Nephron progenitor cell (in vitro differentiated cells): ENCODE measurements at regions not wholly inside any gene's neighbourhood (a gene's known extent, or its start where the extent isn't known, plus 50 kb on each side); places are given as distances from the start of the nearest gene placed in this dataset.

Source experiments
- DNase-seq: peaks from one replicate; pipeline ENCODE4 v3.0.0; 2021
- H3K27ac Mint-ChIP-seq: 2 replicates; pipeline ENCODE4 v1.8.0; 2021; ENCODE audit warnings: mild to moderate bottlenecking, moderate library complexity, mixed read lengths
- H3K27me3 Mint-ChIP-seq: 2 replicates; pipeline ENCODE4 v1.8.0; 2021; ENCODE audit warnings: mild to moderate bottlenecking, low read depth, mixed read lengths; ENCODE audit not compliant: poor library complexity
- H3K36me3 Mint-ChIP-seq: 2 replicates; pipeline ENCODE4 v1.8.0; 2021; ENCODE audit warnings: low read depth, mixed read lengths
- H3K4me1 Mint-ChIP-seq: 2 replicates; pipeline ENCODE4 v1.8.0; 2021; ENCODE audit warnings: mixed read lengths
- H3K4me3 Mint-ChIP-seq: 2 replicates; pipeline ENCODE4 v1.8.0; 2021; ENCODE audit warnings: mild to moderate bottlenecking, moderate library complexity, mixed read lengths
- H3K9me3 Mint-ChIP-seq: 2 replicates; pipeline ENCODE4 v1.8.0; 2021; ENCODE audit warnings: mild to moderate bottlenecking, moderate library complexity, mixed read lengths
- TF ChIP-seq, protein P1 (sequence below): fragments of 200-600 bp; sonication (generic); IDR thresholded peaks from 2 replicates; pipeline ENCODE4 v1.5.0; 2021; ENCODE audit warnings: antibody characterized with exemption

DNA sequence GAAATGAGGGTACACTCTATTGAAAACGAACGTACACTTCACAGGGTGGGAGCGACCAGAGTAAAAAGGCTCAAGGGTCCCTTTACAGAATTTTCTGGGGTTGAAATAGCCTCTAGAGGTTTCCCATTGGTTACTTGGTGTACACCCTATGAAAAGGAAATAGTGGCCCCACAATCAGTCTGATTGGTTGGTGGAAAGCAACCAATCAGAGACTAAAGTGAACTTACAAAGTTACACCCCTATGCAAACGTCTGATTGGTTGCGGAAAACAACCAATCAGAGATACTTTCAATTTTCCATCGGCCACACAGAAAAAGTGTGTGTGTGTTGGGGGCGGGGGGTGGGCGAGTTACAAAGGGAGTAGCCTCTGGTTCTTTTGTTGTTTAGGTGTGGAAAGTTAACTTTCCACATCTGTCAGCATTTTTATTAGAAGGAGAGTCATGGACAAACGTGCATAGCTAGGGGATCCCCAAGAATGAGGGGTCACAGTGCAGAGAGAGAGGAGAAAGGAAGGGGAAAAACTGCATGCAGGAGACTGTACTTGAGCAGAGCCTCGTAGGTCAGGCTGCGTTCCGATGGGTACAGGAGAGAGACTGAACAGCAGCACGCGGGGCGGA, 1152.1 kb downstream of the TBC1D22A start:
- Mint-ChIP-seq H3K4me1 (no peaks in the 10 kb centered on the region), H3K27ac (no peak overlapping the region), H3K36me3 (no peaks in the 10 kb centered on the region), H3K27me3 (peaks cover under 1% of the 10 kb centered on the region), H3K9me3 (peaks cover 67% of the 10 kb centered on the region), H3K4me3 (no peak overlapping the region)
- TF ChIP-seq, protein P1, sequence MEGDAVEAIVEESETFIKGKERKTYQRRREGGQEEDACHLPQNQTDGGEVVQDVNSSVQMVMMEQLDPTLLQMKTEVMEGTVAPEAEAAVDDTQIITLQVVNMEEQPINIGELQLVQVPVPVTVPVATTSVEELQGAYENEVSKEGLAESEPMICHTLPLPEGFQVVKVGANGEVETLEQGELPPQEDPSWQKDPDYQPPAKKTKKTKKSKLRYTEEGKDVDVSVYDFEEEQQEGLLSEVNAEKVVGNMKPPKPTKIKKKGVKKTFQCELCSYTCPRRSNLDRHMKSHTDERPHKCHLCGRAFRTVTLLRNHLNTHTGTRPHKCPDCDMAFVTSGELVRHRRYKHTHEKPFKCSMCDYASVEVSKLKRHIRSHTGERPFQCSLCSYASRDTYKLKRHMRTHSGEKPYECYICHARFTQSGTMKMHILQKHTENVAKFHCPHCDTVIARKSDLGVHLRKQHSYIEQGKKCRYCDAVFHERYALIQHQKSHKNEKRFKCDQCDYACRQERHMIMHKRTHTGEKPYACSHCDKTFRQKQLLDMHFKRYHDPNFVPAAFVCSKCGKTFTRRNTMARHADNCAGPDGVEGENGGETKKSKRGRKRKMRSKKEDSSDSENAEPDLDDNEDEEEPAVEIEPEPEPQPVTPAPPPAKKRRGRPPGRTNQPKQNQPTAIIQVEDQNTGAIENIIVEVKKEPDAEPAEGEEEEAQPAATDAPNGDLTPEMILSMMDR, result no peak
- no peak for DNase-seq

DNA sequence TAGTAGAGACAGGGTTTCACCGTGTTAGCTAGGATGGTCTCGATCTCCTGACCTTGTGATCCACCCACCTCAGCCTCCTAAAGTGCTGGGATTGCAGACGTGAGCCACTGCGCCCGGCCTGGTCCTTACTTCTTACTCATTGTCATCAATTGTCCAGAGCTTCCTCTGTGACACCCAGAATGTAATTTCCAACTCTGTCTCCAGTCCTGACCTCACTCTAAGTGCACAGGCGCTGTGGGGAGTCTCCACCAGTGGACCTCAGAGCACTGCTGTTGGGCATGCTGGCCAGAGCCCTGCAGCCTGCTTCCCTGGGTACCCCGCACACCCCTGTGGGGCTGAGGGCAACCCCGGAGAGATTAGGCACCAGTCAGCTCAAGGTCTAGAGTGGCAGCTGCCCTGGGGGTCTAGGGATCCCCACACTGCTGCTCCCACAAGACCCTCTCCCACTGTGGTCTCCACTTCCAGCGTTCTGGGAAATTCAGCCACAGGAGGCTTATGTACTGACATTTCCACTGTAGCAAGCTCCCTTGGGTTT, 1140.3 kb downstream of the TBC1D22A start:
- peaks cover 65% of the 10 kb centered on the region for H3K9me3 Mint-ChIP-seq
- H3K27ac Mint-ChIP-seq, result no peak overlapping the region
- TF ChIP-seq, protein P1, result no peak
- H3K36me3 Mint-ChIP-seq, result no peaks in the 10 kb centered on the region
- H3K4me1 Mint-ChIP-seq, result no peaks in the 10 kb centered on the region
- no peak for DNase-seq
- H3K4me3 Mint-ChIP-seq, result no peak overlapping the region
- H3K27me3 Mint-ChIP-seq, result no peaks in the 10 kb centered on the region

DNA sequence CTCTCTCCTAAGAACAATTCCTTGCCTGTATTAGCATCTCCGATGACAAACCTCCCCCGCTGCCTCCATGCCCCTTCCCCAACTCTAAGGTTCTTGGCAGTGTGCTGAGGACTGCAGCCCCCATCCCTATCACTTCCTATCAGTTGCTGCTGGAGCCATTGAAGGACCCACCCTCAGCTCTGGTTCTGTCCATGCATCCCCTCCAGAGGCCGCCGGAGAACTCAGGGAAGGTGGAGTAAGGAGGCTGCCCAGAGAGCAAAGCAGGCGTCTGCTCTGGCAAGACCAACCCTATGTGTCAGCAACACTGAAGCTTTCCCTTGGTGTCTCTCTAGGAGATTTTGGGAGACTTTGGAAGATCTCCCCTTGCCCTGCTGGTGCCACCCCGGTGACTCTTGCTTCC, 1139.5 kb downstream of the TBC1D22A start:
- H3K4me1 Mint-ChIP-seq, result no peaks in the 10 kb centered on the region
- no peak overlapping the region for H3K4me3 Mint-ChIP-seq
- H3K36me3 Mint-ChIP-seq, result no peaks in the 10 kb centered on the region
- DNase-seq, result no peak
- TF ChIP-seq, protein P1, result no peak
- peaks cover 66% of the 10 kb centered on the region for H3K9me3 Mint-ChIP-seq
- H3K27me3 Mint-ChIP-seq, result no peaks in the 10 kb centered on the region
- H3K27ac Mint-ChIP-seq, result no peak overlapping the region

DNA sequence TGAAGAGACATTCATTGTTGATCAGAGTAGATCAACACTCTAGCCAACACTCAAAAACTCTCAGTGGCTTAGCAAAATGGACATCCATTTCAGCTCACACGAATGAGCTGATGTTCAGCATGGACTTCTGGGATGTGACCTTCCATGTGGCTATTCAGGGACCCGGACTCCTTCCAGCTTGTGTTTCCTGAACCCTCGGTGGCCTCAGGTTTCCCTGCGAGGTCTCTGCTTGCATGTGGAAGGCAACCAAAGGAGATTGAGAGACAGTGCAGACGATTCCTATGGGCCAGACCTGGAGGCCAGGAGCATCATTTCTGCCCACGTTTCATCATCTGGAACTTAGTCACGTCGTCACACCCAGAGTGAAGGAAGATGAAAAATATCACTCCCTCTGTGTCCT, 1137.4 kb downstream of the TBC1D22A start:
- Mint-ChIP-seq H3K4me1 (no peaks in the 10 kb centered on the region), H3K9me3 (peaks cover 57% of the 10 kb centered on the region), H3K27ac (no peak overlapping the region), H3K27me3 (no peaks in the 10 kb centered on the region), H3K36me3 (no peaks in the 10 kb centered on the region), H3K4me3 (no peak overlapping the region)
- TF ChIP-seq, protein P1, result no peak
- DNase-seq, result no peak

DNA sequence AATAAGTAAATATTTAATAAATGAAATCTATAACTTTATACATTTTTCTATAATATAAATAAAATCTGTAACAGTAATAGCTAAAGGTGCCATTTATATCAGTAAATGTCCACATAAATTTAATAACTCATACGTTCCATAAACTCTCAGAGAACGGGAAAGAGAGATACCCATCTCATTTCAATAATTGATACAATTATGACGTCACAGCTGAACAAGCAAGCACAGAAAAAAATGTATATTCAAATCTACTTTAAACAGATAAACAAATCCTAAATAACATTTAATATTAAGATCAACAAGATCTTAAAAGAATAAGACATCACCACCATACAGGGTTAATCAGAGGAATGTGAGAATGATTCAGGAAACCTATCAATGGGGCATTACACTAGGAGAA, 1136.5 kb downstream of the TBC1D22A start:
- no peaks in the 10 kb centered on the region for H3K27me3 Mint-ChIP-seq
- no peak overlapping the region for H3K27ac Mint-ChIP-seq
- DNase-seq, result no peak
- no peaks in the 10 kb centered on the region for H3K36me3 Mint-ChIP-seq
- no peak overlapping the region for H3K4me3 Mint-ChIP-seq
- peaks cover 56% of the 10 kb centered on the region for H3K9me3 Mint-ChIP-seq
- TF ChIP-seq, protein P1, result no peak
- H3K4me1 Mint-ChIP-seq, result no peaks in the 10 kb centered on the region

DNA sequence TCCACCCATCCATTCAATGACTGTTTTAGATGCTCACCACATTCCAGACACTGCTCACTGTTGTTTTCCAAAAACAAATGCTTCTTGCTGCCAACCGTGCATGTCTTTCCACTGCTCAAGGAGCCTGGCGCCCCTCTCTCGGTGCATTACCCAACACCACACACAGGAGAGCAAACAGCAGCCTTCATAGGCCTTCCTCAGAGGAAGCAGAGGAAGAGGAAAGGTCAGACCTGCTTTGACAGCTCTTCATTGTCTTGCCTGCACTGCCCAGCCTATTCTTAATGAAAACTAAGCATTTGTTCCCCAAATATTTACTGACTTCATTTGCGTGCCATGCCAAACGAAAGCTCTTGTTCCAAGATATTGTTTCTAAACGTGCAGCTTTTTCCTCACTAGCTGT, 1129.2 kb downstream of the TBC1D22A start:
- H3K4me1 Mint-ChIP-seq, result no peaks in the 10 kb centered on the region
- peaks cover 55% of the 10 kb centered on the region for H3K9me3 Mint-ChIP-seq
- H3K27ac Mint-ChIP-seq, result no peak overlapping the region
- no peak for DNase-seq
- peaks cover 14% of the 10 kb centered on the region for H3K27me3 Mint-ChIP-seq
- TF ChIP-seq, protein P1, result no peak
- H3K4me3 Mint-ChIP-seq, result no peak overlapping the region
- no peaks in the 10 kb centered on the region for H3K36me3 Mint-ChIP-seq
